Stimulated activated memory B cell treated with anti-CD40 and anti-IgM and Interleukin-4, amounts not matched to agents 10 μg/mL and 1 μg/mL and 100 μg/mL, for 72 hours (primary cell): ENCODE measurements at regions not wholly inside any gene's neighbourhood (a gene's known extent, or its start where the extent isn't known, plus 50 kb on each side); places are given as distances from the start of the nearest gene placed in this dataset.
"Not testable (repeated sequence)": the region's sequence is repeated elsewhere in the genome, so short reads cannot be mapped to it uniquely, and the experiment has no call there.

Experiments used
- ATAC-seq: fragments of 150-1000 bp; cut with Tn5 transposase; 2 replicates; pipeline ENCODE4 v1.10.0; 2021
- H3K27ac Mint-ChIP-seq: one replicate; pipeline ENCODE4 v1.8.0; 2022; ENCODE audit warnings: mild to moderate bottlenecking, mixed read lengths
- H3K27me3 Mint-ChIP-seq: one replicate; pipeline ENCODE4 v1.8.0; 2022; ENCODE audit warnings: mixed read lengths
- H3K36me3 Mint-ChIP-seq: one replicate; pipeline ENCODE4 v1.8.0; 2022; ENCODE audit warnings: mixed read lengths
- H3K4me1 Mint-ChIP-seq: one replicate; pipeline ENCODE4 v1.8.0; 2022; ENCODE audit warnings: mixed read lengths
- H3K4me3 Mint-ChIP-seq: one replicate; pipeline ENCODE4 v1.8.0; 2022; ENCODE audit warnings: mild to moderate bottlenecking, moderate library complexity, mixed read lengths
- H3K9me3 Mint-ChIP-seq: one replicate; pipeline ENCODE4 v1.8.0; 2022; ENCODE audit warnings: mixed read lengths

GRCh38 chr2:187784138-187784537 is 229.9 kb upstream of the TFPI start:
- H3K36me3 Mint-ChIP-seq, H3K9me3 Mint-ChIP-seq, H3K4me1 Mint-ChIP-seq, H3K27me3 Mint-ChIP-seq, ATAC-seq, H3K4me3 Mint-ChIP-seq, H3K27ac Mint-ChIP-seq: not testable (repeated sequence)

GRCh38 chr2:187799601-187800000 is 245.4 kb upstream of the TFPI start:
- H3K4me3 Mint-ChIP-seq = no peak overlapping the region
- H3K4me1 Mint-ChIP-seq = no peaks in the 10 kb centered on the region
- no peaks in the 10 kb centered on the region for H3K36me3 Mint-ChIP-seq

GRCh38 chr2:187803816-187804215 is 249.6 kb upstream of the TFPI start:
- no peaks in the 10 kb centered on the region for H3K4me1 Mint-ChIP-seq
- ATAC-seq = no peak

More at GRCh38 chr2:187799601-187800000, 245.4 kb upstream of the TFPI start:
- H3K27me3 Mint-ChIP-seq = no peaks in the 10 kb centered on the region
- ATAC-seq = no peak
- H3K9me3 Mint-ChIP-seq = peaks cover 11% of the 10 kb centered on the region
- H3K27ac Mint-ChIP-seq = no peak overlapping the region

GRCh38 chr2:187815113-187815512 is 260.9 kb upstream of the TFPI start:
- H3K4me1 Mint-ChIP-seq = no peaks in the 10 kb centered on the region
- no peaks in the 10 kb centered on the region for H3K27me3 Mint-ChIP-seq
- no peaks in the 10 kb centered on the region for H3K36me3 Mint-ChIP-seq
- no peaks in the 10 kb centered on the region for H3K9me3 Mint-ChIP-seq
- H3K27ac Mint-ChIP-seq = no peak overlapping the region
- H3K4me3 Mint-ChIP-seq = no peak overlapping the region
- ATAC-seq = no peak

More at GRCh38 chr2:187803816-187804215, 249.6 kb upstream of the TFPI start:
- no peaks in the 10 kb centered on the region for H3K36me3 Mint-ChIP-seq
- H3K27ac Mint-ChIP-seq = no peak overlapping the region
- no peaks in the 10 kb centered on the region for H3K27me3 Mint-ChIP-seq
- H3K9me3 Mint-ChIP-seq = peaks cover 4% of the 10 kb centered on the region
- H3K4me3 Mint-ChIP-seq = no peak overlapping the region

- Mint-ChIP-seq H3K36me3 (no peaks in the 10 kb centered on the region), H3K4me3 (no peak overlapping the region), H3K9me3 (peaks cover 9% of the 10 kb centered on the region), H3K27me3 (no peaks in the 10 kb centered on the region), H3K27ac (no peak overlapping the region), H3K4me1 (no peaks in the 10 kb centered on the region)
- ATAC-seq = no peak
Measured at GRCh38 chr2:187819624-187820023, 265.4 kb upstream of the TFPI start.

- no peaks in the 10 kb centered on the region for H3K36me3 Mint-ChIP-seq
- H3K4me1 Mint-ChIP-seq = no peaks in the 10 kb centered on the region
- no peak overlapping the region for H3K27ac Mint-ChIP-seq
- H3K4me3 Mint-ChIP-seq = no peak overlapping the region
- H3K27me3 Mint-ChIP-seq = no peaks in the 10 kb centered on the region
- peaks cover 13% of the 10 kb centered on the region for H3K9me3 Mint-ChIP-seq
- ATAC-seq = no peak
Measured at GRCh38 chr2:187825108-187825507, 270.9 kb upstream of the TFPI start.

- no peaks in the 10 kb centered on the region for H3K27me3 Mint-ChIP-seq
Measured at GRCh38 chr2:187826023-187826422, 271.8 kb upstream of the TFPI start.

GRCh38 chr2:187834787-187835186 is 280.6 kb upstream of the TFPI start:
- Mint-ChIP-seq H3K36me3 (no peaks in the 10 kb centered on the region), H3K4me1 (no peaks in the 10 kb centered on the region), H3K27me3 (no peaks in the 10 kb centered on the region), H3K4me3 (no peak overlapping the region), H3K9me3 (no peaks in the 10 kb centered on the region), H3K27ac (no peak overlapping the region)
- ATAC-seq = no peak

More at GRCh38 chr2:187826023-187826422, 271.8 kb upstream of the TFPI start:
- H3K4me1 Mint-ChIP-seq = no peaks in the 10 kb centered on the region
- H3K9me3 Mint-ChIP-seq = peaks cover 13% of the 10 kb centered on the region
- ATAC-seq = no peak
- no peak overlapping the region for H3K27ac Mint-ChIP-seq
- no peaks in the 10 kb centered on the region for H3K36me3 Mint-ChIP-seq
- no peak overlapping the region for H3K4me3 Mint-ChIP-seq

- H3K36me3 Mint-ChIP-seq = no peaks in the 10 kb centered on the region
- no peak overlapping the region for H3K4me3 Mint-ChIP-seq
- H3K4me1 Mint-ChIP-seq = no peaks in the 10 kb centered on the region
- H3K9me3 Mint-ChIP-seq = no peaks in the 10 kb centered on the region
- ATAC-seq = no peak
- H3K27ac Mint-ChIP-seq = no peak overlapping the region
- H3K27me3 Mint-ChIP-seq = no peaks in the 10 kb centered on the region
Measured at GRCh38 chr2:187838690-187839089, 284.5 kb upstream of the TFPI start.

- no peak for ATAC-seq
- Mint-ChIP-seq H3K4me3 (no peak overlapping the region), H3K36me3 (no peaks in the 10 kb centered on the region), H3K27me3 (no peaks in the 10 kb centered on the region), H3K4me1 (no peaks in the 10 kb centered on the region), H3K27ac (no peak overlapping the region), H3K9me3 (no peaks in the 10 kb centered on the region)
Measured at GRCh38 chr2:187842315-187842714, 288.1 kb upstream of the TFPI start.

GRCh38 chr2:187842978-187843847 is 289.0 kb upstream of the TFPI start:
- no peak overlapping the region for H3K4me3 Mint-ChIP-seq
- H3K4me1 Mint-ChIP-seq = no peaks in the 10 kb centered on the region
- no peak for ATAC-seq
- no peaks in the 10 kb centered on the region for H3K9me3 Mint-ChIP-seq
- H3K27me3 Mint-ChIP-seq = no peaks in the 10 kb centered on the region
- no peak overlapping the region for H3K27ac Mint-ChIP-seq
- H3K36me3 Mint-ChIP-seq = no peaks in the 10 kb centered on the region

GRCh38 chr2:187847245-187848208 is 293.3 kb upstream of the TFPI start:
- Mint-ChIP-seq H3K36me3 (no peaks in the 10 kb centered on the region), H3K9me3 (no peaks in the 10 kb centered on the region), H3K4me1 (no peaks in the 10 kb centered on the region), H3K4me3 (no peak overlapping the region), H3K27me3 (no peaks in the 10 kb centered on the region), H3K27ac (no peak overlapping the region)
- no peak for ATAC-seq

- H3K4me3 Mint-ChIP-seq = no peak overlapping the region
- H3K27me3 Mint-ChIP-seq = no peaks in the 10 kb centered on the region
- no peak overlapping the region for H3K27ac Mint-ChIP-seq
Measured at GRCh38 chr2:187851955-187852561, 297.8 kb upstream of the TFPI start.

GRCh38 chr2:187853381-187853791 is 299.2 kb upstream of the TFPI start:
- Mint-ChIP-seq H3K4me3 (no peak overlapping the region), H3K36me3 (no peaks in the 10 kb centered on the region), H3K27me3 (no peaks in the 10 kb centered on the region), H3K9me3 (no peaks in the 10 kb centered on the region), H3K27ac (no peak overlapping the region), H3K4me1 (no peaks in the 10 kb centered on the region)
- no peak for ATAC-seq

More at GRCh38 chr2:187851955-187852561, 297.8 kb upstream of the TFPI start:
- ATAC-seq = no peak
- no peaks in the 10 kb centered on the region for H3K9me3 Mint-ChIP-seq
- H3K4me1 Mint-ChIP-seq = no peaks in the 10 kb centered on the region
- no peaks in the 10 kb centered on the region for H3K36me3 Mint-ChIP-seq

GRCh38 chr2:187854801-187855200 is 300.6 kb upstream of the TFPI start:
- no peaks in the 10 kb centered on the region for H3K27me3 Mint-ChIP-seq
- H3K27ac Mint-ChIP-seq = no peak overlapping the region
- no peaks in the 10 kb centered on the region for H3K9me3 Mint-ChIP-seq
- no peak for ATAC-seq
- no peak overlapping the region for H3K4me3 Mint-ChIP-seq
- H3K36me3 Mint-ChIP-seq = no peaks in the 10 kb centered on the region
- no peaks in the 10 kb centered on the region for H3K4me1 Mint-ChIP-seq
